ENCODE measurements at regions not wholly inside any gene's neighbourhood (a gene's known extent, or its start where the extent isn't known, plus 50 kb on each side); places are given as distances from the start of the nearest gene placed in this dataset.

DNA sequence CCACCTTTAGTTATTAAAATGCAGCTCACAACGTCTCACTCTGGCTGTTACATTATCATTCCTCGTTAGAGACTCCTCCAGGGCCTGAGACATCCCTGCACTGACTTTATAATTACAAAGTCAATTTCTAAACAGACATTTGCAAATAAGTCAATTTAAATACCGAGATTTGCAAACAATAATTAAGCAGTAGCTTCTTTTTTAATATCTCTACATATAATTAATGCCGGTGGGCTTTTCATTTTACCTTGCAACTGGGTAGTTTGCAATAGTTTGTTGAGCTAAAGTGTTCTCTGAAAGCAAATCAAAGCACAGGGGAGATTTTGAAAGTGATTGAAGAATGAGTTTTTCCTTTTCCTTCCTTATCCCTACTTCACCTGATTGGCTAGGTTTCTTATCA lies 154.4 kb downstream of the TLR4 start:
- no peak for DNase-seq (ENCODE audit: low read depth in 1 of 2, low spot score in 1 of 2)

DNA sequence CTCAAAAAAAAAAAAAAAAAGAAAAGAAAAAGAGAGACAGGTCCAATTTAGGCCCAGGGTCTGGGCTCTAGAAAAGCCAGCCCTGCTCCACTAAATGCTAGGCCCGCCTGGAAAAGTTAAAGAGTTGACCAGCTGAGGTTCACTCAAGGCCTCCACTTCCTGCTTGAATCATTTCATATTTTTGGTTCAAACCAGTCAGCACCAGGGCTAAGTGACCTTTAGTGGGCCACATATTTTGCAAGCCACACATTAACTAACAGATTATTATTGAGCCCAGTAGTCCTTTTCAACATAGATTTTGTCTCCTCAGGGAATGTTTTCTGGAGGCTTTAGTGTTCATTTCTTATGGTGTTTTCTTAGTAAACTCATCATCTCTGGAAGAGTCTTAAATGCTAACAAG lies 156.6 kb downstream of the TLR4 start:
- DNase-seq (ENCODE audit: low read depth in 1 of 2, low spot score in 1 of 2): no peak

DNA sequence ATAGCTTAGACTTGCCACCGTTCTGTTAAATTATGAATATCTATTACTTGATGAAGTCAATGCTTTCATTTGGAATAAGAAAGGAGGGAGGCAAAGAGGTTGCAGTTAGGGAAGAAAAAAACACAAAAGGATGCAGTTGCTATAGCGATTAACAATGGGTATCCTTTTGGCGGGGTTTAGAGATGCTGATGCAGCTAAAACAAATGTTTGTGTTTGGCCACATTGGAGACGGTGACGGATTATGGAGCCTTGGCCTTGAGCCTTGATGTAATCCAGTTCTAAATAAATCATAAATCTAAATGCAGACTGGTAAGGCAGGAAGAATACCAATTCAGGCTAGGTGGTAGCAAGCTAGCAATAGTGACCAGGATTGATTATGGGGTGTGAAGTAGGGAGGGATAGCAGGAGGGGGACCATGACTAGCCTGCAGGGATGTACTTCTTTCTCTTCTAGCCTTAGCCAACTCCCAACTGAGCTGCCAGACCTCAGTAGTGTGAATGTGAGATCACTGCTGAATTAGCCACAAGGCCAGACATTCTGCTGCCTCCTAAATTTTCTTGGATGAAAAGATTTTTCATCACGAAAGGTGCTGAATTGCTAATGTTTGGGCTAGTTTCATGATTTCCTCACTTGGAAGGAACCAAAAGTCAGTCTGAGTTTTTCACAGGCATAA lies 160.3 kb downstream of the TLR4 start:
- DNase-seq (ENCODE audit: low read depth in 1 of 2, low spot score in 1 of 2): no peak

DNA sequence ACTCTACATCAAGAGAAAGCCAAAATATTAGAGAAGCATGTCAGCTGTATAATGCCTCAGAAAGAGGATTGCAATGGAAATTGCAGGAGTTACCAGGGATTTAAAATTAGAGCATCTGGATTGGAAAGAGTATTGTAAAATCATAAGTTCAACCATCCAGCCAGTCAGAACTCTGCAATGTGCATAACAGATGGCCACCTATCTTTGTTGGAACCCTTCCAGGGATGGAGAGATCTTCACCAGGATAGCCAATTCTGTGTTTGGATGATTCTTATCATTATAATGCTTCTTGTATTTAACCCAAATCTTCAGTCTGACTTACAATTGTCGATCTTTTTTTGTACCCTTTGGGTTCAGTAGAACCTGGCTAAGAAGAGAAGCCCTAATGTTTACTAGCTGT lies 164.4 kb downstream of the TLR4 start:
- no peak for DNase-seq (ENCODE audit: low read depth in 1 of 2, low spot score in 1 of 2)

DNA sequence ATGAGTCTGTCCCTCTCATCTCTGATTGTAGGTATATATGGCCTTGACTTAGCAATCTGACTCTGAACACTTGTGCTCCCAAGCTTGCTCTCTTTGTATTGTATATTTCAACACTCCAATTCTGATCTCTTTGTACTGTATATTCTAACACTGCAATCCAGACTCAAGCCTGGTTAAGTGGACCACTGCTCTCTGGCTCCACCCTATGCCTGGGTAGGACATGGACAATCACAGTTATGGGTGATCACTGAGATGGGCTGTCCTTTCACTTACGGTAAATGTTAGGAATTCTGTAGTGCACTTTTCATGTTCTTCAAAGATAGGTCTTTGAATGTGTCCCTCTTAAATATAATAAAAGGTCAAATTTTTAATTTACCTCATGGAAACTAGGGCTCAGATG lies 165.1 kb downstream of the TLR4 start:
- no peak for DNase-seq (ENCODE audit: low read depth in 1 of 2, low spot score in 1 of 2)

DNA sequence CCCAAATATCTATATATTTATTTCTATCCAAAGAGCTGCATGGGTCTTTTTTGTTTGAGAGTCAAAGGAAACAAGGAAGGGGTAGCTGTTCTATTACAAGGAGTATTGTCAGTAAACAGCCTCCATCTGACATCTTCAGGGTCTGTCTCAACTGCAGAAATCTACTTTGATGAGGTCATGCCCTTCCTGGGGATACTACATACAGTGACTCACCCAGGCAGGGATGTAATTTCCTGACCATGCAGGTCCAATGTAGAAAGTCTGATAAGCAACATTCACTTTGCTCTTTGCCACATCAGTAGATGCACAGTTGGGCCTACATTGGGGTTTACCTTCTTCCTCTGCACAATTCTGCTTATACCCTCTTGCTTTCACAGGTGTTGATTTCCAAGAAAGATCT lies 165.5 kb downstream of the TLR4 start:
- no peak for DNase-seq (ENCODE audit: low read depth in 1 of 2, low spot score in 1 of 2)

DNA sequence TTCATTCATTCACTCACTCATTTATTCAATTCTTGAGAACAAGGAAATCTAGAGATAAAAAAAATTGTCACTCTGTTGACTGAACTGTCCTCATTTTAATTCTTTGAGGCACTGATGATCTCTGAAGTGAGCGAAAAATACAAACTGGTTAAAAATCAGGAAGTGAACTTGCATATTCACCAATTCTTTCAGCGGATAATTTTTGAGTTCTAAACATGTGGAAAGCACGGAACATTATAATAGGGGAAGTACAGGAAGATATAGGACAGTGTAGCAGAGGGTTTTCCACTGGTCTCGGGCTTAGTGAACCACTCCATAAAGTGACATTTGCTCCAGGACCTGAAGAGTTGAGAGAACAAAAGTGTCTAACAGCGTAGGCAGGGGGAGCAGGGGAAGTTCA lies 169.5 kb downstream of the TLR4 start:
- DNase-seq (ENCODE audit: low read depth in 1 of 2, low spot score in 1 of 2): no peak

DNA sequence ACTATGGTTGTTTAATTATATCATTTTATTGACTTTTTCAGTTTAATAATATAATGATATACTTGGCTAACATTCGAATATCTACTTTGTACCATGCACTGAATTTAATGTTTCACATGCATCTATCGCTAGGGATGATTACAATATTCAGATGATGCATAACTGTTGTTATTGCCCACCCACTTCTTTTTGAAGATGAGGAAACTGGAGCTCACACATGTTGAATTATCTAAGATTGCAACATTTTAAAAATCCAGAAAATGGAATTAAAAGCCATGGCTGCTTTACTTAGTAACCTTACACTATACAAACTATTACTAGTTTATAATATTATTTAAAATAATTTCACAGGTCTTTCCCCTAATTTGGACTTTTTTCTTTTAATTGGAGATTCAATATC lies 171.7 kb downstream of the TLR4 start:
- no peak for DNase-seq (ENCODE audit: low read depth in 1 of 2, low spot score in 1 of 2)

DNA sequence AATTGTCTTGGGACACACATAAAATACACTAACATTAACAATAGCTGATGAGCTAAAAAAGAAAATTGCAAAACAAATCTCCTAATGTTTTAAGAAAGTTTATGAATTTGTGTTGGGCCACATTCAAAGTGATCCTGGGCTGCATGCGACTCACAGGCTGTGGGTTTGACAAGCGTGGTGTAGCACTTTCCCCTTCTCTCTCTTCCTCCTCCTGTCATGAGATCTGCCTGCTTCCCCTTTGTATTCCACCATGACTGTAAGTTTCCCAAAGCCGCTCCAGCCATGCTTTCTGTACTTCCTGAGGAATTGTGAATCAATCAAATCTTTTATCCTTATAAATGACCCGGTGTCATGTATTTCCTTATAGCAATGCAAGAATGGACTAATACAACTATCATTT lies 178.0 kb downstream of the TLR4 start:
- DNase-seq (ENCODE audit: low read depth in 1 of 2, low spot score in 1 of 2): no peak

DNA sequence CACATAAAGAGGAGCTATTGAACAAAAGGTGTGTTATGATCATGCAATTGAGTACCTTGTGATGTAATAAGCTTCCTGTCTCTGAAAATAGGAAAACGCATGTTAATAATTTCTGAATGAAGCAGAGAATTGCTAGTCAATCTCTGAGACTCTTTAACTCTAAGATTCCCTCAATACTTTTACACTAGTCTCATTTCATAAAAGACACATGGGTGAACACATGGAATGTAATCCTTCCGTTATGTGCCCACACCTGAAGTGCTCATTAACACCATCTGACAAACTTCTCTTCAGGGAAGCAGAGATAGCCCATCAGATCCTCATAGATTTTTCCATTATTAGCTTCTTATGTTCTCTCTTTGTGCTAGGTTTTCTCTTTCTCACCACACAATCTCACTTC lies 182.4 kb downstream of the TLR4 start:
- no peak for DNase-seq (ENCODE audit: low read depth in 1 of 2, low spot score in 1 of 2)

DNA sequence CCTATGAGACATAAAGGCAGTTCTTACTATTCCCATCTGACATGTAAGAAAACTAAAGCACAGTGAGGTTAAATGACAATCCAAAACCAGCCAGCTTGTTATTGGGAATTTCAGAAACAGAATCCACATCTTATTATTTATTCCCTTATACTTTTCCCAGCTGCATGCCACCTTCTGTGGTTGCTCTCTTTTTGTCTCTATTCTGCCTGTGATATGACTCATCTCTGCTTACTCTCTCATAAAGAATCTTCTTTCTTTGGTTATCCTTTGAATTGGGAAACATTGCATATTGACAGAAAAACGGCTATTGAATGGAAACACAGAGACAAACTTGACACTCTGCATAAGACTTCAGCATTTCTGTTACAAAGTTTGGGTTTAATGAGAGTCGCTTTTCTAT lies 183.2 kb downstream of the TLR4 start:
- no peak for DNase-seq (ENCODE audit: low read depth in 1 of 2, low spot score in 1 of 2)

DNA sequence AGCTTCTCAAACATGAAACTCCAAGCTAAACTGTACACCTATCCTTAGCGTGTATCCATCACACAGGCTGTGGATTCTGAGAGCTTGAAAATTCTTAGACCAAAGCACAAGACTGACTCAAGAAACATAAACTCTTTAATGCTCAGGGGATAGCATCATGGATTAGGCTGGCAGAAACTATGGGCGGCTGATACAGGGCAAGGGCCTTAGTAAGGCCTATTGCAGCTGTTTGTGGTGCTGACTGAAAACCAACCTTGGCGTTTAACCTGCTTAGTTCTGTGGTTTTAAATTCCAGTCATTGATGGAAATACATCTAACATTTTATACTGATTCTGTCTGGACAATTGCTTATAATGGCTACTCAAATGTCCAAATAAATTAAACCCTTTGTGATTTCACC lies 183.7 kb downstream of the TLR4 start:
- DNase-seq (ENCODE audit: low read depth in 1 of 2, low spot score in 1 of 2): no peak

DNA sequence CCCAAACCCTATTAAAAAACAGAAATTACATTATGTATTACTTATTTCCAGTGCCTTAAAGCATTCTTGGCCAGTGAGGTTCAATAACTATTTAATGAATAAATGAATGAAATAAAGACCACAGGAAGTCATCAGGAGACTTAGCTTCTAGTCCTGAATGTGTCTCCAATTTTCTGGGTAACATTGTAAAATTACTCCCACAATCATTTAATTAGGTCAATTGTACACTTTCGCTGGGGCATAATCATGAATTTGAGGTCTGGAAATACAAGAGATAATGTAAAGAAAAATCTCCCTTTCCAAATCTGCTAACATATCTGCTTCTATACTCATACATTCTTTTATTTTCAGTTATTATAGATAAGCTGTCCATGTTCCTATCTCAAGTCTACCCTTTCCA lies 199.2 kb downstream of the TLR4 start:
- no peak for DNase-seq (ENCODE audit: low read depth in 1 of 2, low spot score in 1 of 2)

DNA sequence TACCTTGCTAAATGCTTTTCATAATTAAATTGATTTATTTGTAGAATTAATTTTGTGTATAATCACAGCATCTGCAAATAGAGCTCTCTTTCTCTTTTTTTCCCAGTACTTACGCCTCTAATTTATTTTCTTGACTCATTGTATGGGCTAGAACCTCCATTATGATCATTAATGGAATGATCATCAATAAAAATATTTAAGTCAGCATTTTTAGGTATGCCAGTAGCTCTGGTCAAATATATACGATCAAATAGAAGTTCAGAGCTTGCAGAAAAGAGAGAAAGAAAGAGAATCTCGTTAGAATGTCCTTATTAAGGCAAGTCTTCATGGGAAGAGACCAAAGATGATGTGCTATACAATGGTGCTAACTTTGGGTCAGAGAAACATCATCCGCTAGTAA lies 202.6 kb downstream of the TLR4 start:
- no peak for DNase-seq (ENCODE audit: low read depth in 1 of 2, low spot score in 1 of 2)

DNA sequence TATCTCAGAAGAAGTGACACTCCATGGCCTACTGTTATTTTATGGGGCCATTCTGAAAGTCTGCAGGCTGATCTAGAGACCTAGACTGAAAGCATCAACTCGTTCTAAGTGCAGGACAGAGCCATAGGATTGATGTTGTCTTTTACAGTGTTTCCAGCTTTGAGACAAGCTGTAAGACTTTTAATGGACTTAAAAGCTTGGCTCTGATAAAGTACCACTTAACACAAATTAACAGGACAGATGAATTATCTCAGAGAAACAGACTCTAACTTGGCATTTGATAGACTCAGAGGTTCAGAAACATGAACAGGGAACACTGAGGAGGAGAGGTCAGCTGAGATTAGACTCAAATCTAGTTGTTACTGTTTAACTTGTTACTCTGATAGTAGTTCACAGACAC lies 203.2 kb downstream of the TLR4 start:
- no peak for DNase-seq (ENCODE audit: low read depth in 1 of 2, low spot score in 1 of 2)

DNA sequence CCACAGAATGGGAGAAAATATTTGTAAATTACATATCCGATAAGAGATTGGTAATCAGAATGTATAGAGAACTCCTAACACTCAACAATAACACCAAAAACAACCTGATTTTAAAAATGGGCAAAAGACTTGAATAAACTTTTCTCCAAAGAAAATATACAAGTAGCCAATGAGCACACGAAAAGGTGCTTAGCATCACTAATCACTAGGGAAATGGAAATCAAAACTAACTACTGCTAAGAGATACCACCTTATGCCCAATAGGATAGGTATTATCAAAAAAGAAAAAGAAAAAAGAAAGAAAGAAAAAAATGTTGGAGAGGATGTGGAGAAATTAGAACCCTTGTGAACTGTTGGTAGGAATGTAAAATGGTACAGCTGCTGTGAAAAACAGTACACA lies 212.1 kb downstream of the TLR4 start:
- DNase-seq (ENCODE audit: low read depth in 1 of 2, low spot score in 1 of 2): no peak

DNA sequence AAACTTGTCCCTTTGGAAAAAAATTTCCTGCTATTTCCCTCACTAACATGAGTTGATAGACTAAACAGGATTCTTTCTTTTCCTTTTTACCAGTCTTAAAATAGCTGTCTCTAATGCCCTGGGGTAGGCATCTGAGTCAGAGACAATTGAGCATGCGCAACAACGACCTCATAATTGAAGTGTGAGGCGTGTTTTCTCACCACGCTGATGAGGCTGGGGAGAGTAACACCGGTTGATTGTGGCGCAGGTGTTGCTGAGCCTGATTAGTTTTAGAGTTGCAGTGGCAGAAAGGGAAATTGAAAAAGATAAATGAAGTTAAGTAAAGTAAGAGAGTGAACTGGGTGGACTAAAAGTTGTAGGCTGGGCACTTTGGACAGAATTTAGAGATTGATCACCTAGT lies 213.7 kb downstream of the TLR4 start:
- no peak for DNase-seq (ENCODE audit: low read depth in 1 of 2, low spot score in 1 of 2)

DNA sequence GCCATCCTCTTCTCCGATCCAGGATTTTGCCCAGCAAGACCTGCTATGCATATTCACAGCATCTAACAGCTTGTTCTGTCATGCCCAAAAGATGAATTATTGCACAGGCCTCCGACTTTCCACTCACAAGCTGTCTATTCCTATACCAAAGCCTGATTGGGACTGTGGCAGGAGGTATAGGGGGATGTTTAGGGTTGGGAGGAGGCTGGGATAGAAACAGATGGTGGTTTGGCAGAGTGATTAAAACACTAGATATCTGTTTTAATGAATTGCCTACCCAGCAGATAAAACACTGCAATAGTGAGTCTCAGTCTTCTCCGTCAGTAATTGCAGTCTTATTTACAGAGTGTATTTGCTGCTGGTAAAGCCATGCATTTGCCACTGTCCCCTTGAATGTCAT lies 215.3 kb downstream of the TLR4 start:
- no peak for DNase-seq (ENCODE audit: low read depth in 1 of 2, low spot score in 1 of 2)

DNA sequence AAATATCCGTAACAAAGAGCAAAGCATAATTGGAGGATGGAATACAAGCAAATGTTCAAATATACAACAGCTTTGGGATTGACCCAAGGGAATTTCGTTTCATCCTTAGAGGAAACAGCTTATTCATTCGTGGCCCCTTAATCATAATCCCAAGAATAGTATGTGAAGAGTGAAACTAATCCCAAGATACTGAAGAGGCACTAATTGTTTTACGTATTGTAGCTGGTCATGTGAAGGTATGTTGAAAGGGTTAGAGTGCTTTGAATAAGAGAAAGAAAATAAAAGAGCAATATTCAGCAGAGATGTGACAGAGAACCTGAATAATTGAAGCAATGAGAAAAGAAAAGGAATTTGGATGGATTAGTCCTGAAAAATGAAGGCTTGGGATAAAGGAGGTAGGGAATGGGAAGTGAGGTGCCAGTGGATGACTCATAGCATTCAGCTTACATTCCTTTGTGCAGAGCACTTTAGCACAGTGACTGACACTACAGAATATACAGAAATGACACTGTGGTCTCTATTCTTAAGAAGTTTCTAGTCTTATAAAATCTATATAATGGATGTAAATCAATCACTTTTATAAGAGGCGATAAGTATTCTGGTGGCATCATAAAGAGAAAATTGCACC lies 221.9 kb downstream of the TLR4 start:
- DNase-seq (ENCODE audit: low read depth in 1 of 2, low spot score in 1 of 2): no peak

DNA sequence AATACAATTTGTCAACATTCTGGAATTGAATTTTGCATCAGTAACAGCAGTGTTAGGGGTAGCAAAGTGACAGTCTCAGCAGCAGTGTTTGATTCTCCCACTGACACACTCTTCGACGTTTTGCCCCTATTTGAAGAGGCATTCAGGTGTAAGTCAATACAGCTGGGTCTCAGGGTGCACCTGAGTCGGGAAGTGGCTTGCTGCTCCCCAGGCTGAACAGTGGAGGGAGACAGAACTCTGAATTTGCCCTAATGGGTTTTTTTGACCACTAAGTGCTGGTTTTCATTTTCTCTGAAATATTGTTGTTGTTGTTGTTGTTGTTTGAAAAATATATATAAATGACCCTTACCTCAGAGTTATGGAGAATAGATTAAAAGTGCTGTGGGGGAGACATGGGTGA lies 223.2 kb downstream of the TLR4 start:
- DNase-seq (ENCODE audit: low read depth in 1 of 2, low spot score in 1 of 2): no peak

DNA sequence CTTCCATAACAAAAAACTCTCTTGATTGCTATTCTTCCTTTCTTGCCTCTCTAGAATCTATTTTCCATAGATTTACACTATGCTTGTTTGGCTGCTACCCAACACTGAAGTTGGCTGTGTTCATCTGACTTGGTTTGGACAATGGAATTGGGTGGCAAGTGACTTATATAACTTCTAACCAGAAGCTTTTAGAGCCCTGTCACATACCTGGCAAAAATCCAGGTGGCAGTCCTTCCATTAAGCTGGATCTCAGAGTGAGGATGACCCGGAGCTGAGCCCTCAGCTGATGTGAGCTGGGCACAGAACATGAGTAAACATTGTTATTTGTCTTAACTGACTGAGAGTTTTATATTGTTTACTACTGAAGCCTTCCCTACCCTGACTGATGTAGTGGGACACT lies 225.7 kb downstream of the TLR4 start:
- DNase-seq (ENCODE audit: low read depth in 1 of 2, low spot score in 1 of 2): no peak

DNA sequence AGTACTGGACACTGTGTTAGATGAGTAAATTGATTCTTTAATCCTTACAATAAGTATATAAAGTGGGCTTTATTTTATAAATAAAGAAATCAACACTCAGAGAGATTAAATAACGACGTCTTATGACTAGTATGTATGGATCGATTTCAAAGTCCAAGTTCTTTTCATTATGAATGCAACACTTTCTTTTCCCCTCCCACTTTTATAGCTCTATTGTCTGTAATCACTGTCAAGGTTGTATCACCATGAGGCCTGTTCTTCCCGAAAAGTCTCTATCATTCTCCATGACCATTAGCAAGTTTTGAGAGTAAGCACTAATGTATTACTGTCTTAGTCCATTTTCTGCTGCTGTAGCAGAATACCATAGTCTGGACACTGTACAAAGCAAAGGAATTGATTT lies 228.4 kb downstream of the TLR4 start:
- DNase-seq (ENCODE audit: low read depth in 1 of 2, low spot score in 1 of 2): no peak

Measured in activated CD4-positive, alpha-beta T cell treated with anti-CD3 and anti-CD28 coated beads, Interleukin-2, amount 50 U/mL, for 24 hours (primary cell).